ENCODE measurements at regions not wholly inside any gene's neighbourhood (a gene's known extent, or its start where the extent isn't known, plus 50 kb on each side); places are given as distances from the start of the nearest gene placed in this dataset.

DNA sequence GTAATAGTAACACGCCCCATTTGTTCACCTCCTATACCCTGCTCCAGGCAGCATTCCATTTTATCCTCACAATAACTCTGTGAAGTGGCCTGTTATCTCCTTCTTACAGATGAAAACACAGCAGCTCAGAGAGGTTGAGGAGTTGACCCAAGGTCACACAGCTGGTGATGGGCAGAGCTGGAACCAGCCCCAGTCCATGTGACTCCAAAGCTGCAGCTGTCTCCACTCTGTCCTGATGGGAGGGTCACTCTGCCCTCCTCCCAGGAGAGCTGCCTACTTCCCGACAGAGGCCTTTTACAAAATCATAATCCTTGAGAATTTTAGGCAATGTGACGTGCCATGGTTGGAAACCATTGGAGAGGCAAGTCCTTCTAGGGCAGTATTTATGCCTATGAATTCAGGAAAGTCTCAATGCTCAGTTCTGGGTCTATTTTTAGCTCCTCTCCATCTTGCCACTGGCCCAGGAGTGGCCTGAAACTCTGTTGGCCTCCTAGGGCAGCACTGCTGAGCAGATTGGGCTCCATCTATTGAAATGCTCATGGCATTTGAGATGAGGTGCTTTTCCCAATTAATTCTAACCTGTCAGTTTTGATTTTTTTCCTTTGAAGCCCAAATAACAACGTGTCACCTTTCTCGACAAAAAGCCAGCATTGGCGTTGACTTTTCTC lies 50.1 kb upstream of the KCNK12 start:
- FAIRE-seq: no peak
- Histone ChIP-seq H3K4me2 (ENCODE audit: insufficient read depth, low read length) (no peak overlapping the region), H3K27ac (ENCODE audit: insufficient read depth, low read depth, low read length) (no peak overlapping the region), H3K27me3 (ENCODE audit: control insufficient read depth in 2 of 2, insufficient read depth in 2 of 2, low read length in 2 of 2) (peaks cover 0 to 6% of the 10 kb centered on the region in 2 experiments), H4K20me1 (replicated peaks; ENCODE audit: control insufficient read depth, extremely low read depth, insufficient read depth, low read length) (no peaks in the 10 kb centered on the region), H2AFZ (ENCODE audit: low read depth, low read length) (no peak overlapping the region), H3K9me3 (replicated peaks; ENCODE audit: control insufficient read depth, insufficient read depth, low read length) (no peaks in the 10 kb centered on the region), H3K4me3 (replicated peaks in 1 of 3; ENCODE audit: insufficient read depth in 1 of 3, low read depth in 1 of 3, low read length in 3 of 3) (no peak overlapping the region), H3K9me1 (replicated peaks; ENCODE audit: control insufficient read depth, extremely low read depth, insufficient read depth, low read length) (no peaks in the 10 kb centered on the region), H3K9ac (replicated peaks; ENCODE audit: extremely low read depth, insufficient read depth, low read length) (no peak overlapping the region), H3K79me2 (ENCODE audit: control insufficient read depth, insufficient read depth, low read length) (no peaks in the 10 kb centered on the region), H3K4me1 (ENCODE audit: control insufficient read depth, extremely low read depth, insufficient read depth, low read length) (no peaks in the 10 kb centered on the region), H3K36me3 (ENCODE audit: control insufficient read depth in 2 of 2, extremely low read depth in 1 of 2, insufficient read depth in 2 of 2, low read length in 2 of 2) (no peaks in the 10 kb centered on the region)
- DNase-seq (ENCODE audit: low read depth, low spot score): no peak
- intact Hi-C loops (cut with micrococcal nuclease): no loop called here
- POLR2A ChIA-PET: interaction anchor here (0.7 kb wide), 1 partner anchor 120 kb away, joined by 5 read pairs; no protein-coding TSS in a partner anchor
- no peak for TF ChIP-seq FOS (IDR thresholded peaks at IDR 0.05; ENCODE audit: borderline replicate concordance, insufficient read depth, low read length)
- TF ChIP-seq POLR2AphosphoS5 (IDR thresholded peaks at IDR 0.05; ENCODE audit: insufficient read depth, low read depth, low read length): no peak
- TF ChIP-seq MYC (IDR thresholded peaks at IDR 0.05; ENCODE audit: low read depth, low read length): no peak
- TF ChIP-seq, protein P1, sequence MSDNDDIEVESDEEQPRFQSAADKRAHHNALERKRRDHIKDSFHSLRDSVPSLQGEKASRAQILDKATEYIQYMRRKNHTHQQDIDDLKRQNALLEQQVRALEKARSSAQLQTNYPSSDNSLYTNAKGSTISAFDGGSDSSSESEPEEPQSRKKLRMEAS (IDR thresholded peaks at IDR 0.05; ENCODE audit: insufficient read depth, insufficient read length): no peak
- no peak for TF ChIP-seq POLR2A (IDR thresholded peaks at IDR 0.05; ENCODE audit: low read depth, low read length)
- TF ChIP-seq GATA2 (IDR thresholded peaks at IDR 0.05; ENCODE audit: insufficient read depth, insufficient read length, low read depth, low read length): no peak
- TF ChIP-seq, protein P2, sequence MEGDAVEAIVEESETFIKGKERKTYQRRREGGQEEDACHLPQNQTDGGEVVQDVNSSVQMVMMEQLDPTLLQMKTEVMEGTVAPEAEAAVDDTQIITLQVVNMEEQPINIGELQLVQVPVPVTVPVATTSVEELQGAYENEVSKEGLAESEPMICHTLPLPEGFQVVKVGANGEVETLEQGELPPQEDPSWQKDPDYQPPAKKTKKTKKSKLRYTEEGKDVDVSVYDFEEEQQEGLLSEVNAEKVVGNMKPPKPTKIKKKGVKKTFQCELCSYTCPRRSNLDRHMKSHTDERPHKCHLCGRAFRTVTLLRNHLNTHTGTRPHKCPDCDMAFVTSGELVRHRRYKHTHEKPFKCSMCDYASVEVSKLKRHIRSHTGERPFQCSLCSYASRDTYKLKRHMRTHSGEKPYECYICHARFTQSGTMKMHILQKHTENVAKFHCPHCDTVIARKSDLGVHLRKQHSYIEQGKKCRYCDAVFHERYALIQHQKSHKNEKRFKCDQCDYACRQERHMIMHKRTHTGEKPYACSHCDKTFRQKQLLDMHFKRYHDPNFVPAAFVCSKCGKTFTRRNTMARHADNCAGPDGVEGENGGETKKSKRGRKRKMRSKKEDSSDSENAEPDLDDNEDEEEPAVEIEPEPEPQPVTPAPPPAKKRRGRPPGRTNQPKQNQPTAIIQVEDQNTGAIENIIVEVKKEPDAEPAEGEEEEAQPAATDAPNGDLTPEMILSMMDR (IDR thresholded peaks at IDR 0.05; ENCODE audit: extremely low read depth in 1 of 2, insufficient read depth in 1 of 2, low read depth in 1 of 2, low read length in 2 of 2): no peak
- TF ChIP-seq EZH2 (IDR thresholded peaks at IDR 0.05; ENCODE audit: borderline replicate concordance, low read depth, low read length, severe bottlenecking): no peak
- TF ChIP-seq JUN (IDR thresholded peaks at IDR 0.05; ENCODE audit: borderline replicate concordance, insufficient read depth, insufficient read length, low read depth): no peak
- BruUV-seq (replicated peaks): no TSS peak
- dilution Hi-C loops (cut with MboI; ENCODE audit: extremely low pct_ligation_motif_present, low sequenced_read_pairs): no loop called here
- CTCF ChIA-PET: interaction anchor here (0.6 to 1.5 kb wide), 3 partner anchors 29 to 184 kb away, joined by 3 to 5 read pairs (median 3); no protein-coding TSS in a partner anchor
